Mesendoderm (in vitro differentiated cells): ENCODE measurements at regions not wholly inside any gene's neighbourhood (a gene's known extent, or its start where the extent isn't known, plus 50 kb on each side); places are given as distances from the start of the nearest gene placed in this dataset.
A peak's percentile ranks its signal among the peaks of the same experiment; 100 is the strongest.

Experiments used
- DNase-seq: peaks from one replicate; pipeline ENCODE4 v3.0.0; 2013
- H2AK5ac ChIP-seq: 2 replicates; pipeline ENCODE4 v1.6.1; 2013; ENCODE audit warnings: low read length, inconsistent platforms
- H2BK120ac ChIP-seq: 2 replicates; pipeline ENCODE4 v1.6.1; 2013; ENCODE audit warnings: low read depth, mild to moderate bottlenecking, low read length, moderate library complexity, mixed read lengths
- H2BK15ac ChIP-seq: replicated peaks from 2 replicates; pipeline ENCODE4 v1.6.1; 2013; ENCODE audit warnings: low read depth, mild to moderate bottlenecking, moderate library complexity
- H2BK5ac ChIP-seq: 2 replicates; pipeline ENCODE4 v1.6.1; 2013; ENCODE audit warnings: low read length, inconsistent platforms
- H3K18ac ChIP-seq: 2 replicates; pipeline ENCODE4 v1.6.1; 2013; ENCODE audit warnings: mild to moderate bottlenecking, low read length, mixed read lengths
- H3K23ac ChIP-seq: one replicate; pipeline ENCODE4 v1.6.1; 2013; ENCODE audit warnings: low read length
- H3K27ac ChIP-seq: 2 replicates; pipeline ENCODE4 v1.5.1; 2013; ENCODE audit warnings: low read depth, mild to moderate bottlenecking, inconsistent platforms, low read length, moderate library complexity
- H3K27me3 ChIP-seq: 2 replicates; pipeline ENCODE4 v1.6.1; 2013; ENCODE audit warnings: low read length, control low read depth, mild to moderate bottlenecking, inconsistent platforms; ENCODE audit not compliant: insufficient read depth, poor library complexity
- H3K36me3 ChIP-seq: 2 replicates; pipeline ENCODE4 v1.6.1; 2013; ENCODE audit warnings: low read length, inconsistent platforms; ENCODE audit not compliant: control insufficient read depth, insufficient read depth
- H3K4ac ChIP-seq: one replicate; pipeline ENCODE4 v1.6.1; 2013; ENCODE audit warnings: low read depth, mild to moderate bottlenecking, low read length, moderate library complexity
- H3K4me1 ChIP-seq: 2 replicates; pipeline ENCODE4 v1.6.1; 2013; ENCODE audit warnings: low read depth, low read length, inconsistent platforms; ENCODE audit not compliant: control insufficient read depth
- H3K4me2 ChIP-seq: 2 replicates; pipeline ENCODE4 v1.6.1; 2013; ENCODE audit warnings: low read length
- H3K4me3 ChIP-seq: 2 replicates; pipeline ENCODE4 v1.5.1; 2013; ENCODE audit warnings: mild to moderate bottlenecking, low read length
- H3K56ac ChIP-seq: one replicate; pipeline ENCODE4 v1.6.1; 2013; ENCODE audit warnings: low read length
- H3K79me1 ChIP-seq: 2 replicates; pipeline ENCODE4 v1.6.1; 2013; ENCODE audit warnings: low read length, inconsistent platforms
- H3K79me2 ChIP-seq: 2 replicates; pipeline ENCODE4 v1.6.1; 2013; ENCODE audit warnings: mild to moderate bottlenecking, low read length; ENCODE audit not compliant: control insufficient read depth, insufficient read depth
- H3K9ac ChIP-seq: 2 replicates; pipeline ENCODE4 v1.6.1; 2013; ENCODE audit warnings: low read length, inconsistent platforms
- H4K5ac ChIP-seq: one replicate; pipeline ENCODE4 v1.6.1; 2013; ENCODE audit warnings: low read length
- H4K8ac ChIP-seq: one replicate; pipeline ENCODE4 v1.6.1; 2013; ENCODE audit warnings: low read depth, mild to moderate bottlenecking, control low read depth, low read length, moderate library complexity
- WGBS: extraction: QIAGEN DNeasy Blood & Tissue Kit; methylation state at CpG from one replicate; pipeline ENCODE4 v1.1.7; 2013; ENCODE audit warnings: low lambda C conversion rate, missing lambda C conversion rate; ENCODE audit not compliant: insufficient coverage; ENCODE audit errors: extremely low coverage; 5-methylcytosine and 5-hydroxymethylcytosine counted together

- no peak overlapping the region for H3K23ac ChIP-seq
- H3K79me2 ChIP-seq = no peaks in the 10 kb centered on the region
- H3K4me3 ChIP-seq = no peak overlapping the region
- no CpG with 5 or more reads among the region's 3 CpGs for WGBS
- no peak overlapping the region for H3K4ac ChIP-seq
- no peaks in the 10 kb centered on the region for H3K27me3 ChIP-seq
- no peak overlapping the region for H3K27ac ChIP-seq
- H4K5ac ChIP-seq = no peak overlapping the region
- H3K9ac ChIP-seq = no peak overlapping the region
- DNase-seq = no peak
- H3K4me2 ChIP-seq = no peak overlapping the region
- H3K56ac ChIP-seq = no peak overlapping the region
- H2BK15ac ChIP-seq = peak overlapping the region; percentile 5
- no peak overlapping the region for H3K18ac ChIP-seq
- no peaks in the 10 kb centered on the region for H3K79me1 ChIP-seq
- H2BK5ac ChIP-seq = no peak overlapping the region
- H4K8ac ChIP-seq = no peak overlapping the region
- no peak overlapping the region for H2AK5ac ChIP-seq
- H3K4me1 ChIP-seq = no peaks in the 10 kb centered on the region
- H3K36me3 ChIP-seq = no peaks in the 10 kb centered on the region
- H2BK120ac ChIP-seq = no peak overlapping the region
Measured at GRCh38 chr4:11769434-11769833, 340.7 kb upstream of the HS3ST1 start.

- Histone ChIP-seq H3K56ac (no peak overlapping the region), H3K79me2 (no peaks in the 10 kb centered on the region), H4K8ac (no peak overlapping the region), H3K27ac (no peak overlapping the region), H3K23ac (no peak overlapping the region), H2BK15ac (no peak overlapping the region), H3K4me2 (no peak overlapping the region), H2BK120ac (no peak overlapping the region), H3K36me3 (no peaks in the 10 kb centered on the region), H3K4ac (no peak overlapping the region), H3K79me1 (no peaks in the 10 kb centered on the region), H3K4me3 (no peak overlapping the region), H4K5ac (no peak overlapping the region), H2AK5ac (no peak overlapping the region), H3K18ac (no peak overlapping the region), H3K4me1 (no peaks in the 10 kb centered on the region), H2BK5ac (no peak overlapping the region), H3K27me3 (no peaks in the 10 kb centered on the region), H3K9ac (no peak overlapping the region)
- DNase-seq = no peak
- WGBS = no CpG with 5 or more reads among the region's 7 CpGs
Measured at GRCh38 chr4:11768251-11768972, 339.7 kb upstream of the HS3ST1 start.

GRCh38 chr4:11765849-11766453, 337.3 kb upstream of the HS3ST1 start:
- Histone ChIP-seq H4K5ac (no peak overlapping the region), H4K8ac (no peak overlapping the region), H3K4ac (no peak overlapping the region), H2BK120ac (no peak overlapping the region), H3K56ac (no peak overlapping the region), H2AK5ac (no peak overlapping the region), H3K27ac (no peak overlapping the region), H3K4me3 (no peak overlapping the region), H3K4me2 (no peak overlapping the region), H2BK5ac (no peak overlapping the region), H2BK15ac (no peak overlapping the region), H3K79me1 (no peaks in the 10 kb centered on the region), H3K23ac (no peak overlapping the region), H3K4me1 (peaks cover 2% of the 10 kb centered on the region), H3K9ac (no peak overlapping the region), H3K27me3 (no peaks in the 10 kb centered on the region), H3K36me3 (no peaks in the 10 kb centered on the region), H3K18ac (no peak overlapping the region), H3K79me2 (no peaks in the 10 kb centered on the region)
- WGBS = no CpG with 5 or more reads among the region's 4 CpGs
- DNase-seq = peak; percentile 71

- Histone ChIP-seq H3K79me2 (no peaks in the 10 kb centered on the region), H3K23ac (no peak overlapping the region), H3K4me2 (no peak overlapping the region), H2BK15ac (no peak overlapping the region), H3K36me3 (no peaks in the 10 kb centered on the region), H3K4ac (no peak overlapping the region), H3K4me1 (no peaks in the 10 kb centered on the region), H3K4me3 (no peak overlapping the region), H3K27me3 (no peaks in the 10 kb centered on the region), H2BK120ac (no peak overlapping the region), H3K18ac (no peak overlapping the region), H3K27ac (no peak overlapping the region), H3K56ac (no peak overlapping the region), H3K9ac (no peak overlapping the region), H4K8ac (no peak overlapping the region), H2BK5ac (no peak overlapping the region), H2AK5ac (no peak overlapping the region), H3K79me1 (no peaks in the 10 kb centered on the region), H4K5ac (no peak overlapping the region)
- no CpG with 5 or more reads among the region's 7 CpGs for WGBS
- no peak for DNase-seq
Measured at GRCh38 chr4:11748164-11748872, 319.6 kb upstream of the HS3ST1 start.

- no peak overlapping the region for H3K18ac ChIP-seq
- no peak overlapping the region for H3K4me3 ChIP-seq
- H4K8ac ChIP-seq = no peak overlapping the region
- H3K23ac ChIP-seq = no peak overlapping the region
- H4K5ac ChIP-seq = no peak overlapping the region
- H3K79me2 ChIP-seq = no peaks in the 10 kb centered on the region
- WGBS = no CpG with 5 or more reads among the region's 4 CpGs
- no peak overlapping the region for H3K27ac ChIP-seq
- no peak for DNase-seq
- H3K36me3 ChIP-seq = no peaks in the 10 kb centered on the region
- H3K9ac ChIP-seq = no peak overlapping the region
- H3K79me1 ChIP-seq = no peaks in the 10 kb centered on the region
- H3K56ac ChIP-seq = no peak overlapping the region
- H2BK120ac ChIP-seq = no peak overlapping the region
- no peak overlapping the region for H2BK5ac ChIP-seq
- H3K4me2 ChIP-seq = no peak overlapping the region
- no peak overlapping the region for H2BK15ac ChIP-seq
- no peak overlapping the region for H3K4ac ChIP-seq
- H3K27me3 ChIP-seq = no peaks in the 10 kb centered on the region
- no peak overlapping the region for H2AK5ac ChIP-seq
- H3K4me1 ChIP-seq = no peaks in the 10 kb centered on the region
Measured at GRCh38 chr4:11746734-11747133, 318.0 kb upstream of the HS3ST1 start.
